GM21825 (cell line): ENCODE measurements at regions not wholly inside any gene's neighbourhood (a gene's known extent, or its start where the extent isn't known, plus 50 kb on each side); places are given as distances from the start of the nearest gene placed in this dataset.

ENCODE experiments used
- ATAC-seq: cut with Tn5 transposase; IDR thresholded peaks from one replicate; pipeline ENCODE4 v1.9.1; 2021; ENCODE audit warnings: mild to moderate bottlenecking, moderate library complexity; ENCODE audit not compliant: unreplicated experiment

- no peak for ATAC-seq
These were observed 609.1 kb upstream of the IGFBP3 start for GRCh38 chr7:46530081-46530750.

- no peak for ATAC-seq
These were observed 606.3 kb upstream of the IGFBP3 start for GRCh38 chr7:46527360-46527759.

GRCh38 chr7:46525876-46526275 lies 604.8 kb upstream of the IGFBP3 start:
- no peak for ATAC-seq

- ATAC-seq = no peak
These were observed 603.3 kb upstream of the IGFBP3 start for GRCh38 chr7:46524350-46524749.

GRCh38 chr7:46522354-46522906 lies 601.4 kb upstream of the IGFBP3 start:
- no peak for ATAC-seq

- ATAC-seq = no peak
These were observed 597.6 kb upstream of the IGFBP3 start for GRCh38 chr7:46518713-46519112.

GRCh38 chr7:46515844-46516590 lies 594.9 kb upstream of the IGFBP3 start:
- ATAC-seq = no peak

- no peak for ATAC-seq
These were observed 592.4 kb upstream of the IGFBP3 start for GRCh38 chr7:46513447-46513848.

GRCh38 chr7:46512891-46513413 lies 591.9 kb upstream of the IGFBP3 start:
- ATAC-seq = no peak

GRCh38 chr7:46511442-46512215 lies 590.6 kb upstream of the IGFBP3 start:
- no peak for ATAC-seq

GRCh38 chr7:46508583-46508982 lies 587.5 kb upstream of the IGFBP3 start:
- no peak for ATAC-seq

- no peak for ATAC-seq
These were observed 586.5 kb upstream of the IGFBP3 start for GRCh38 chr7:46507560-46507959.

GRCh38 chr7:46494441-46494840 lies 573.4 kb upstream of the IGFBP3 start:
- no peak for ATAC-seq

GRCh38 chr7:46494028-46494427 lies 573.0 kb upstream of the IGFBP3 start:
- no peak for ATAC-seq

- ATAC-seq = no peak
These were observed 572.1 kb upstream of the IGFBP3 start for GRCh38 chr7:46493196-46493595.

- ATAC-seq = no peak
These were observed 571.4 kb upstream of the IGFBP3 start for GRCh38 chr7:46492466-46492865.

GRCh38 chr7:46490406-46490805 lies 569.3 kb upstream of the IGFBP3 start:
- no peak for ATAC-seq

- no peak for ATAC-seq
These were observed 568.0 kb upstream of the IGFBP3 start for GRCh38 chr7:46489106-46489505.

GRCh38 chr7:46488607-46489006 lies 567.5 kb upstream of the IGFBP3 start:
- ATAC-seq = no peak

- ATAC-seq = no peak
These were observed 565.5 kb upstream of the IGFBP3 start for GRCh38 chr7:46486256-46487206.
